ENCODE measurements at regions not wholly inside any gene's neighbourhood (a gene's known extent, or its start where the extent isn't known, plus 50 kb on each side); places are given as distances from the start of the nearest gene placed in this dataset.

DNA sequence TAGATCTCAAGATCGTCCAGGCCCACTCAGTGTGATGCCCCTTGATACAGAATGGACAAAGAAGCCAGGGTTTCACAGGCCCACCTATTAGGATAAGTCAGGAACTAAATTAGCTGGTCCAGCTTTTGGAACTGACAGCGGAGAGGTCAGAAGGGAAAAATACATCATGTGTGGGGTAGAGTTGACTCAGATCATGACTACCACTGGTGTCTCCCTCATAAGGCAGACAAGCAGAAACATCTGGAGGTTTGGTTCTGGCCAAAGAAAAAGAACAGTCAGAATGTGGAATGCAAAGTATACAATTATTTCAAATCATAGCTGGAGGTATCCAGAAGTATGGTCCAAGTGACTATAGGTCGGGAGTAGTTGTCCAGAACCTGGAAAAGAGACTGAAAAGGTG lies 621.1 kb upstream of the CELF2 start:
- DNase-seq = no peak
- no peaks in the 10 kb centered on the region for H3K36me3 ChIP-seq
- H3K27ac ChIP-seq = no peak overlapping the region
- H3K27me3 ChIP-seq = no peaks in the 10 kb centered on the region
- intact Hi-C loops (cut with DNase I) = no loop called here
- TF ChIP-seq EP300 (IDR thresholded peaks at IDR 0.05) (no peak), POLR2A (IDR thresholded peaks at IDR 0.05) (no peak), CTCF (IDR thresholded peaks at IDR 0.05) (no peak)
- no peak overlapping the region for H3K4me3 ChIP-seq
- H3K4me1 ChIP-seq (ENCODE audit: insufficient read depth) = no peaks in the 10 kb centered on the region
- no peaks in the 10 kb centered on the region for H3K9me3 ChIP-seq
- 78 to 89% (median 82%) methylated on average over 3 of the region's 3 CpGs for WGBS, 3 donors

GRCh38 chr10:10397906-10398305 lies 619.8 kb upstream of the CELF2 start:
- no peak for TF ChIP-seq EP300 (IDR thresholded peaks at IDR 0.05)
- no peak for TF ChIP-seq CTCF (IDR thresholded peaks at IDR 0.05)
- TF ChIP-seq POLR2A (IDR thresholded peaks at IDR 0.05) = no peak
- Histone ChIP-seq H3K4me3 (no peak overlapping the region), H3K27ac (no peak overlapping the region), H3K9me3 (no peaks in the 10 kb centered on the region), H3K27me3 (no peaks in the 10 kb centered on the region), H3K36me3 (no peaks in the 10 kb centered on the region), H3K4me1 (ENCODE audit: insufficient read depth) (no peaks in the 10 kb centered on the region)
- no peak for DNase-seq
- intact Hi-C loops (cut with DNase I) = no loop called here

DNA sequence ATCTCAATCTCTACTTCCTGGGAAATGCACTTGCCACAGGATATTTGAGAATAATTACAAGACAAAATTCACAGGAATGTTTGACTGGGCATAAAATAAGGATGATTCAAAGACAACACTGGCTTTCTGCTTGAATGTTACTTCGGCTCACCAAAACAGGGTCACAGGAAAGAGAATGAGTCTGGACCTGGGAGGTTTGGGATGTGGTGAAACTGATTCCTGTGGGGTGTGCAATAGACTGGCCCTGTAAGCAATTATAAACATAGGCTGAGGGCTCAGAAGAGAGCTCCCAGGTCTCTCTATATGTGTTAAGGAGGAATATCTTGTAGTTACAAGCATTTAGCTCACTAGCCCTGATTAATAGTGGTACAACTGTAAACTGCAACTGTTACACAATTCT lies 613.9 kb upstream of the CELF2 start:
- WGBS, 3 donors = 83 to 89% (median 88%) methylated on average over 1 of the region's 1 CpG
- Histone ChIP-seq H3K4me3 (no peak overlapping the region), H3K36me3 (no peaks in the 10 kb centered on the region), H3K4me1 (ENCODE audit: insufficient read depth) (no peaks in the 10 kb centered on the region), H3K27ac (no peak overlapping the region), H3K27me3 (no peaks in the 10 kb centered on the region), H3K9me3 (no peaks in the 10 kb centered on the region)
- no peak for DNase-seq
- intact Hi-C loops (cut with DNase I) = no loop called here
- TF ChIP-seq EP300 (IDR thresholded peaks at IDR 0.05) = no peak
- no peak for TF ChIP-seq POLR2A (IDR thresholded peaks at IDR 0.05)
- no peak for TF ChIP-seq CTCF (IDR thresholded peaks at IDR 0.05)

DNA sequence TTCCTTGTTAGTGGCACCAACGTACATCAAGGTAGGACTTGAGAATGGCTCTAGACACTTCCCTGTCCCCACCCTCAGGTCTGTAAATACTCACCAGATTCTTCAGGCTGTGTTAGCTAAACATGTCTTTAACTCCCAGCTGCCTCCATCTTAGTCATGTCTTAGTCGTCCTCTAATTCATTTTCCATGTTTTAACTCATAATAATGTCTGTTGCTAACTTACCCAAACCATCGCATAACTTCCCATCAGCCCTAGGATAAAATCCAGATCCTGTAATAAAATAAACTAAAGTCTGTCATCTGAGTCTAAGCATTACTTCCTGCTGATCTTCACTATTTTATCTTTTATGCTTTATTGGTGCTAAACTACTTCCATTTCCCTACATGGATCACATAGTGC lies 600.0 kb upstream of the CELF2 start:
- Histone ChIP-seq H3K36me3 (no peaks in the 10 kb centered on the region), H3K4me3 (no peak overlapping the region), H3K27ac (no peak overlapping the region), H3K27me3 (no peaks in the 10 kb centered on the region), H3K4me1 (ENCODE audit: insufficient read depth) (no peaks in the 10 kb centered on the region), H3K9me3 (no peaks in the 10 kb centered on the region)
- TF ChIP-seq CTCF (IDR thresholded peaks at IDR 0.05) = no peak
- TF ChIP-seq POLR2A (IDR thresholded peaks at IDR 0.05) = no peak
- TF ChIP-seq EP300 (IDR thresholded peaks at IDR 0.05) = no peak
- WGBS, 3 donors = 84 to 86% (median 84%) methylated on average over 3 of the region's 3 CpGs
- no peak for DNase-seq
- intact Hi-C loops (cut with DNase I) = no loop called here

DNA sequence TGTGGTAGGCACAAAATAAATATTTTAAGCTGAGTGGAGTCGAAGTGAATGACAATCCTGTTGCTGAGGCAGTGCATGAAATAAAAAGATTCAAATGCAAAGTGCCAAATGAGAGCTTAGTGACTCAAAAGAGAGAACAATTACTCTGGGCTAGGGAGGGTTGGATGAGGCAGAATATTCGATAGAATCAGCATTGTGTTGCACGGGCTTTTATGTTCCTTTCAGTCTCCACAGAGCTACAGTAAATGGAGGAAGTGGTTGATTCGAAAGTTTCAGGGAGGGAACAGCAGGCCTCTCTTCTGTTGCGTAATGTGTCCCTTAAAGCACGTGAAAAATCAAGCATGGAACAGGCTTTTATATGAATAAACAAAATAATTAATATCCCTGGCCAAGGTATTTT lies 599.3 kb upstream of the CELF2 start:
- intact Hi-C loops (cut with DNase I) = no loop called here
- H3K36me3 ChIP-seq = no peaks in the 10 kb centered on the region

More for the DNA sequence above, 599.3 kb upstream of the CELF2 start:
- WGBS, 3 donors = 62 to 74% (median 65%) methylated on average over 6 of the region's 6 CpGs
- Histone ChIP-seq H3K27ac (no peak overlapping the region), H3K27me3 (no peaks in the 10 kb centered on the region), H3K4me3 (no peak overlapping the region), H3K9me3 (no peaks in the 10 kb centered on the region), H3K4me1 (ENCODE audit: insufficient read depth) (no peaks in the 10 kb centered on the region)
- DNase-seq = no peak
- TF ChIP-seq CTCF (IDR thresholded peaks at IDR 0.05) (no peak), EP300 (IDR thresholded peaks at IDR 0.05) (no peak), POLR2A (IDR thresholded peaks at IDR 0.05) (no peak)
